ENCODE measurements at regions not wholly inside any gene's neighbourhood (a gene's known extent, or its start where the extent isn't known, plus 50 kb on each side); places are given as distances from the start of the nearest gene placed in this dataset.

DNA sequence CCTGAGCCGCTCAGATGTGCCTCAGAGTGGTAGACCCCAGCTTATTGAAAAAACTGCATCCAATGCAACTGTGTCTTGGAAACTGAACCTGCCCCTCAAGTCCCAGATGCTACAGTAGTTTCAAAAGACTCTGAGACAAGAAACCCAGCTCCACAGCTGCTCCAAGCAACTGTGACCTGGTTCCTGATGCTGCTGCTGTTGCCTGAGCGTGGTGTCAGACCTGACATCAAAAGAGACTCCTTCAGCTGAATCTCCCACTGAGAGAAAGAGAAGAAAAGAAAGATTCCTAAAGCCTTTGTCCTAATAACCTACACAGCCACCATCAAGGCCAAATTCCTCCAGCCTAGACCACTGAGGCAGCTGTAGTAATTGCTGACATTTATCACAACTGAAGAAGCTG, 630.1 kb downstream of the STIM2 start:
- TF ChIP-seq, protein P1, sequence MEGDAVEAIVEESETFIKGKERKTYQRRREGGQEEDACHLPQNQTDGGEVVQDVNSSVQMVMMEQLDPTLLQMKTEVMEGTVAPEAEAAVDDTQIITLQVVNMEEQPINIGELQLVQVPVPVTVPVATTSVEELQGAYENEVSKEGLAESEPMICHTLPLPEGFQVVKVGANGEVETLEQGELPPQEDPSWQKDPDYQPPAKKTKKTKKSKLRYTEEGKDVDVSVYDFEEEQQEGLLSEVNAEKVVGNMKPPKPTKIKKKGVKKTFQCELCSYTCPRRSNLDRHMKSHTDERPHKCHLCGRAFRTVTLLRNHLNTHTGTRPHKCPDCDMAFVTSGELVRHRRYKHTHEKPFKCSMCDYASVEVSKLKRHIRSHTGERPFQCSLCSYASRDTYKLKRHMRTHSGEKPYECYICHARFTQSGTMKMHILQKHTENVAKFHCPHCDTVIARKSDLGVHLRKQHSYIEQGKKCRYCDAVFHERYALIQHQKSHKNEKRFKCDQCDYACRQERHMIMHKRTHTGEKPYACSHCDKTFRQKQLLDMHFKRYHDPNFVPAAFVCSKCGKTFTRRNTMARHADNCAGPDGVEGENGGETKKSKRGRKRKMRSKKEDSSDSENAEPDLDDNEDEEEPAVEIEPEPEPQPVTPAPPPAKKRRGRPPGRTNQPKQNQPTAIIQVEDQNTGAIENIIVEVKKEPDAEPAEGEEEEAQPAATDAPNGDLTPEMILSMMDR (IDR thresholded peaks at IDR 0.05), result no peak
- TF ChIP-seq ZFX (IDR thresholded peaks at IDR 0.05; ENCODE audit: borderline replicate concordance), result no peak
